HepG2 (cell line): ENCODE measurements at regions not wholly inside any gene's neighbourhood (a gene's known extent, or its start where the extent isn't known, plus 50 kb on each side); places are given as distances from the start of the nearest gene placed in this dataset.

Experiments used
- ESRRA ChIP-seq: sonication (generic); formaldehyde crosslinking; IDR thresholded peaks from 2 replicates; pipeline ENCODE4 v1.5.1; 2020; ENCODE audit warnings: mild to moderate bottlenecking, low read depth, missing genetic modification reagents
- RELA ChIP-seq: sonication (generic); formaldehyde crosslinking; IDR thresholded peaks from 2 replicates; pipeline ENCODE4 v1.4.0; 2020; ENCODE audit warnings: missing genetic modification reagents
- ZNF557 ChIP-seq: sonication (generic); formaldehyde crosslinking; IDR thresholded peaks from 2 replicates; pipeline ENCODE4 v1.4.0; 2020; ENCODE audit warnings: missing genetic modification reagents
- small RNA-seq, 3 experiments: library from RNA; depleted of rRNA; stranded (forward); fragments of <200 nt; gene quantifications; one replicate each; pipeline ENCODE3, GENCODE V24; 2012; ENCODE audit warnings: low read depth in 2 of 3, low replicate concordance in 1 of 3; ENCODE audit not compliant: insufficient read length in 3 of 3, insufficient read depth in 2 of 3

- TF ChIP-seq RELA, result no peak
- no peak for TF ChIP-seq ZNF557 (CRISPR knock-in tag)
- TF ChIP-seq ESRRA, result no peak
These were observed 50.7 kb upstream of the USP29 start (continued) for GRCh38 chr19:57068921-57069697.

Small RNA genes lying in the stretch of these regions (small RNA-seq; reads per million reads assigned to genes)
- 0 reads per million in 3 experiments for gene AC044792.1
